Stimulated activated naive CD8-positive, alpha-beta T cell treated with anti-CD3 and anti-CD28 coated beads, Interleukin-15, Interleukin-2, amounts not matched to agents 100 U/mL and 50 U/mL, for 24 hours (primary cell): ENCODE measurements at regions not wholly inside any gene's neighbourhood (a gene's known extent, or its start where the extent isn't known, plus 50 kb on each side); places are given as distances from the start of the nearest gene placed in this dataset.

Experiments used
- ATAC-seq: fragments of 150-1000 bp; cut with Tn5 transposase; one replicate; pipeline ENCODE4 v1.10.0; 2021
- DNase-seq: peaks from one replicate; pipeline ENCODE4 v3.0.0; 2021

GRCh38 chr1:201709564-201710295, 119.2 kb upstream of the IPO9 start:
- DNase-seq = peak; percentile 75
- peak; percentile 78 for ATAC-seq

GRCh38 chr1:201710632-201711597, 118.0 kb upstream of the IPO9 start:
- DNase-seq = no peak
- no peak for ATAC-seq

GRCh38 chr1:201711811-201712210, 117.1 kb upstream of the IPO9 start:
- ATAC-seq (no peak), DNase-seq (no peak)

- DNase-seq = no peak
Observed at GRCh38 chr1:201712387-201713085, 116.4 kb upstream of the IPO9 start.

GRCh38 chr1:201713086-201713810, 115.7 kb upstream of the IPO9 start:
- ATAC-seq = peak; percentile 15

More at GRCh38 chr1:201712387-201713085, 116.4 kb upstream of the IPO9 start:
- no peak for ATAC-seq

GRCh38 chr1:201714542-201715329, 114.2 kb upstream of the IPO9 start:
- no peak for DNase-seq
- ATAC-seq = no peak

More at GRCh38 chr1:201713086-201713810, 115.7 kb upstream of the IPO9 start:
- no peak for DNase-seq

GRCh38 chr1:201715351-201715750, 113.6 kb upstream of the IPO9 start:
- ATAC-seq (no peak), DNase-seq (no peak)

- ATAC-seq (no peak), DNase-seq (no peak)
Observed at GRCh38 chr1:201715801-201716741, 112.9 kb upstream of the IPO9 start.

GRCh38 chr1:201716742-201717135, 112.2 kb upstream of the IPO9 start:
- ATAC-seq (no peak), DNase-seq (no peak)

- DNase-seq = no peak
- ATAC-seq = no peak
Observed at GRCh38 chr1:201717286-201717685, 111.7 kb upstream of the IPO9 start.

- ATAC-seq = no peak
Observed at GRCh38 chr1:201718346-201719202, 110.4 kb upstream of the IPO9 start.

GRCh38 chr1:201719812-201720521, 109.0 kb upstream of the IPO9 start:
- DNase-seq = no peak
- ATAC-seq = peak; percentile 8

More at GRCh38 chr1:201718346-201719202, 110.4 kb upstream of the IPO9 start:
- DNase-seq = no peak

- DNase-seq (no peak), ATAC-seq (no peak)
Observed at GRCh38 chr1:201720522-201720844, 108.5 kb upstream of the IPO9 start.

GRCh38 chr1:201721082-201722049, 107.6 kb upstream of the IPO9 start:
- no peak for DNase-seq
- ATAC-seq = no peak

- no peak for ATAC-seq
- no peak for DNase-seq
Observed at GRCh38 chr1:201724039-201724765, 104.8 kb upstream of the IPO9 start.

- ATAC-seq (no peak), DNase-seq (no peak)
Observed at GRCh38 chr1:201724766-201725118, 104.2 kb upstream of the IPO9 start.
